HFFc6 (cell line): ENCODE measurements at regions not wholly inside any gene's neighbourhood (a gene's known extent, or its start where the extent isn't known, plus 50 kb on each side); places are given as distances from the start of the nearest gene placed in this dataset.

Source experiments
- DNase-seq: peaks from one replicate; pipeline ENCODE4 v3.0.0-alpha.2; 2018
- H3K27ac Mint-ChIP-seq: 2 replicates; pipeline ENCODE4 v1.8.0; 2020; ENCODE audit warnings: mild to moderate bottlenecking, mixed read lengths
- H3K27me3 Mint-ChIP-seq: 2 replicates; pipeline ENCODE4 v1.8.0; 2021; ENCODE audit warnings: mild to moderate bottlenecking, moderate library complexity, mixed read lengths; ENCODE audit not compliant: insufficient read depth
- H3K36me3 Mint-ChIP-seq: 2 replicates; pipeline ENCODE4 v1.8.0; 2021; ENCODE audit warnings: low read depth, mixed read lengths
- H3K4me1 Mint-ChIP-seq: 2 replicates; pipeline ENCODE4 v1.8.0; 2020; ENCODE audit warnings: low read depth, mixed read lengths
- H3K4me3 Mint-ChIP-seq: 2 replicates; pipeline ENCODE4 v1.8.0; 2020; ENCODE audit warnings: mild to moderate bottlenecking, moderate library complexity, mixed read lengths
- H3K9me3 Mint-ChIP-seq: 2 replicates; pipeline ENCODE4 v1.8.0; 2020; ENCODE audit warnings: mild to moderate bottlenecking, mixed read lengths
- TF ChIP-seq, protein P1 (sequence below): fragments of 200-600 bp; sonication (generic); IDR thresholded peaks from 2 replicates; pipeline ENCODE4 v1.5.0; 2021; ENCODE audit warnings: antibody characterized with exemption, mild to moderate bottlenecking

DNA sequence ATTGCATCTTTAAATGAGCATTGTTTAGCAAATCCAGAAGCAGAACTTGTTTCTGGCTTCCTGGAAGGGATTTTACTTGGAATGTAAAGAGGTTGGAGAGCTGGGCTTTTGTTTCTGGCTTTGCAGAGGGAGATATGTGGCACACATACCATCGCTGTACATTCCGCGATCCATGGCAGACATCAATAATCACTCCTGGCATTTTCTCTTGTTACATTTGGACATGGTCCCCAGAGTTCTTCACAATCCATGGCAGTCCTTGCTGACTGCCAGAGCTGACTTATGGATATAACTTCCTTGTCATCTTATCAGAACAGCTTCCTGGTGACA, 445.6 kb upstream of the SPRED2 start:
- no peak overlapping the region for H3K4me3 Mint-ChIP-seq
- no peaks in the 10 kb centered on the region for H3K36me3 Mint-ChIP-seq
- H3K9me3 Mint-ChIP-seq, result no peaks in the 10 kb centered on the region
- no peak overlapping the region for H3K27ac Mint-ChIP-seq
- TF ChIP-seq, protein P1, sequence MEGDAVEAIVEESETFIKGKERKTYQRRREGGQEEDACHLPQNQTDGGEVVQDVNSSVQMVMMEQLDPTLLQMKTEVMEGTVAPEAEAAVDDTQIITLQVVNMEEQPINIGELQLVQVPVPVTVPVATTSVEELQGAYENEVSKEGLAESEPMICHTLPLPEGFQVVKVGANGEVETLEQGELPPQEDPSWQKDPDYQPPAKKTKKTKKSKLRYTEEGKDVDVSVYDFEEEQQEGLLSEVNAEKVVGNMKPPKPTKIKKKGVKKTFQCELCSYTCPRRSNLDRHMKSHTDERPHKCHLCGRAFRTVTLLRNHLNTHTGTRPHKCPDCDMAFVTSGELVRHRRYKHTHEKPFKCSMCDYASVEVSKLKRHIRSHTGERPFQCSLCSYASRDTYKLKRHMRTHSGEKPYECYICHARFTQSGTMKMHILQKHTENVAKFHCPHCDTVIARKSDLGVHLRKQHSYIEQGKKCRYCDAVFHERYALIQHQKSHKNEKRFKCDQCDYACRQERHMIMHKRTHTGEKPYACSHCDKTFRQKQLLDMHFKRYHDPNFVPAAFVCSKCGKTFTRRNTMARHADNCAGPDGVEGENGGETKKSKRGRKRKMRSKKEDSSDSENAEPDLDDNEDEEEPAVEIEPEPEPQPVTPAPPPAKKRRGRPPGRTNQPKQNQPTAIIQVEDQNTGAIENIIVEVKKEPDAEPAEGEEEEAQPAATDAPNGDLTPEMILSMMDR, result no peak
- H3K27me3 Mint-ChIP-seq, result no peaks in the 10 kb centered on the region; the same call in 1 of the 2 replicates
- no peak for DNase-seq
- no peaks in the 10 kb centered on the region for H3K4me1 Mint-ChIP-seq

DNA sequence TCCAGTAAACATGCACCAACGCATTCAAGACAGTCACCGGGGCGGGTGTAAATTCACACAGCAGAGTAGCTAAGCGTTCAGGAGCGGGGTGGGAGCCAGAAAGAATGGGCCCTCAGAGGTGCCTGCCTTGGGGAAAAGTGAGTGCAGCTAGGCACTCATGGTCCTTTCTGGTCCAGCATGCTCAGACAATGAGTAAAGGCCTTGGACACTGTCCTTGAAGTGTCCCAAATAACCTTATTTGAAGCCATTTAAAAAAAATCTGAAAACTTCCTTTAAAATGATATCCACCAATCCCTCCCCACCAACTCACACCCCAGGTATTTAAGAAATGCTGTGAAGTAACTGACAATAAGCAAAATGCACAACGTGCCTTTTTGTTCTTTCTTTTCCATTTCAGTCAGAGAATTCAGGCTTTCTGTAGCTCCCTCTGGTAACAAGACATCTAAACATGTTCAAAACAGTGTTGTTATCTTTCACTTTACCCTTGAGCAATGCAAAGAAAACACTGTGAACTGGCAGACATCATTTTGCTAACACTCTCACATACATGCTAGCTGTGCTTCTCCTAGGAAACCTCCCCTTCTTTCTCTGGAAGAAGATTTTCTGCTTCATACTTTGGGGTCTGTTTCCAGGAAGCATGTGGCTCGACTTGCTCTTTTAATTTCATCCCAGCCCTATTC, 445.1 kb upstream of the SPRED2 start:
- H3K4me1 Mint-ChIP-seq, result no peaks in the 10 kb centered on the region
- H3K9me3 Mint-ChIP-seq, result no peaks in the 10 kb centered on the region
- DNase-seq, result no peak
- no peak overlapping the region for H3K4me3 Mint-ChIP-seq
- TF ChIP-seq, protein P1, result no peak
- no peak overlapping the region for H3K27ac Mint-ChIP-seq
- no peaks in the 10 kb centered on the region; the same call in 1 of the 2 replicates for H3K27me3 Mint-ChIP-seq
- H3K36me3 Mint-ChIP-seq, result no peaks in the 10 kb centered on the region

DNA sequence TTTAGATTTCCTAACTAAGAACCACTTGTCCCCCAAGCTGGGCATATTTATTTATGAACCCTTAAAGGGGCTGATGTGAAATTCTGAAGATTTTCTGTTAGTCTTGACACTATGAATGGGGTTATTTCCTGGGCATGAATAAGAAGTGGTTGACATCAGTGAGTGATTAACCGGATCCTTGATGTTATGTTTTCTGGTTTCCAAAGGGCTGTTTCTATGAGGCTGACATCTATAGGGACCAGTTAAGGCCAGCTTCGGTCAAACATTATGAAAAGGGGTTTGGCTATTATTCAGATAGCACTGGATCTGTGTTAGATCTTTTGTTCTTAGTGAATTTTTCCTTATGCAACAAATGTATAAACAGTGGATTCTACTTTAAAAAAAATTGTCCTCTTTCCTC, 443.7 kb upstream of the SPRED2 start:
- DNase-seq, result no peak
- no peaks in the 10 kb centered on the region for H3K9me3 Mint-ChIP-seq
- H3K36me3 Mint-ChIP-seq, result no peaks in the 10 kb centered on the region
- H3K4me3 Mint-ChIP-seq, result no peak overlapping the region
- H3K27ac Mint-ChIP-seq, result no peak overlapping the region
- H3K4me1 Mint-ChIP-seq, result no peaks in the 10 kb centered on the region
- TF ChIP-seq, protein P1, result no peak
- no peaks in the 10 kb centered on the region; the same call in 1 of the 2 replicates for H3K27me3 Mint-ChIP-seq

DNA sequence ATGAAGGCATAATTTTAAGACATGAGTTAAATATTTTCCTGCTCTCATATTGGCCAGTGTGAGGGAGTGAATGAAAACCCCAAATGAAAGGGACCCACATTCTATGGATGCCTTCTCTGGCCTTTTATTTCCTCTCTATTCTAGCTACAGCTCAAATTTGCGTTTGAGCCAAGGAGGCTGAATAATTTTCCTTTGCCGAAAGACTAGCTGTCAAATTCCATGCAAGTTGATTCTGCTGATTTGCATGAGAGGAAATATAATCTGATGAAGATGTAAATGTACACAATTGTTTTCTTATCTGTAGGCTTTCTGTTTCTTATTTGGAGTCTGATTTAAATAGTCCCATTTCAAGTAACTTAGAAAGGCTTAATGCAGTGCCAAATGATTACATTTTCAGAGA, 438.4 kb upstream of the SPRED2 start:
- DNase-seq, result no peak
- TF ChIP-seq, protein P1, result no peak
- Mint-ChIP-seq H3K4me1 (no peaks in the 10 kb centered on the region), H3K4me3 (no peak overlapping the region), H3K27ac (no peak overlapping the region), H3K36me3 (no peaks in the 10 kb centered on the region), H3K9me3 (no peaks in the 10 kb centered on the region; the same call in 1 of the 2 replicates), H3K27me3 (0 out of 2 replicates have a peak, but pooled peaks cover 2% of the 10 kb centered on the region)

DNA sequence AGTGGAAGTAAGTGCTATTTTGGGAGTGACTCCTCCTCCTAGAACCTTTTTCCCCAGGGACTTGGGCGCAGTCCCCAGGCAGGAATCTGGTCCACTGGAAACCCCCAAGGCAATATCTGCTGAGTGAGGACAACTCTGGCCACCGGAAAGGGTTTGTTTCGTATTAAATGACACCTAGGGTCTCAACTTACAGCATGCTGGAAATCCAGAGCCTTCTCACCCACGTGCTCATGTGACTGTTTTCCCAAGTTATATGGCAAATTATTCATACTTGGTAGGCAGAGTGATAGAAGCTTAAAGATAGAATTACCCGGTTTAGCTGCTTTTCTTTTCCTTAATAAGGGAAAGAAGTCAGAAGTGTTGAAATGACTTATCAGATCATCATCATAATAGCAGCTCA, 436.9 kb upstream of the SPRED2 start:
- Mint-ChIP-seq H3K36me3 (no peaks in the 10 kb centered on the region), H3K9me3 (no peaks in the 10 kb centered on the region; the same call in 1 of the 2 replicates), H3K4me1 (no peaks in the 10 kb centered on the region), H3K27ac (no peak overlapping the region), H3K4me3 (no peak overlapping the region), H3K27me3 (0 out of 2 replicates have a peak, but pooled peaks cover 2% of the 10 kb centered on the region)
- TF ChIP-seq, protein P1, result no peak
- DNase-seq, result no peak
